Mesenchymal stem cell (in vitro differentiated cells and primary cell): ENCODE measurements at regions not wholly inside any gene's neighbourhood (a gene's known extent, or its start where the extent isn't known, plus 50 kb on each side); places are given as distances from the start of the nearest gene placed in this dataset.

ENCODE experiments used
- DNase-seq: peaks from one replicate; pipeline ENCODE4 v3.0.0-alpha.2; 2013
- H2AFZ ChIP-seq: one replicate; pipeline ENCODE4 v1.6.1; 2013; ENCODE audit warnings: low read depth, mild to moderate bottlenecking, control low read depth, inconsistent platforms, low read length, moderate library complexity
- H2AK5ac ChIP-seq: 2 replicates; pipeline ENCODE4 v1.6.1; 2013; ENCODE audit warnings: low read length, moderate library complexity, mild to moderate bottlenecking, inconsistent platforms; ENCODE audit not compliant: severe bottlenecking
- H2BK120ac ChIP-seq: one replicate; pipeline ENCODE4 v1.6.1; 2013; ENCODE audit warnings: low read depth, mild to moderate bottlenecking, inconsistent platforms, low read length, moderate library complexity
- H2BK12ac ChIP-seq, 2 experiments: one replicate each; pipeline ENCODE4 v1.6.1; 2013; ENCODE audit warnings: inconsistent platforms in 2 of 2, low read length in 2 of 2, mild to moderate bottlenecking in 2 of 2, moderate library complexity in 2 of 2, control low read depth in 1 of 2
- H2BK15ac ChIP-seq: one replicate; pipeline ENCODE4 v1.6.1; 2013; ENCODE audit warnings: mild to moderate bottlenecking, low read depth, inconsistent platforms; ENCODE audit not compliant: poor library complexity, severe bottlenecking
- H2BK5ac ChIP-seq: 2 replicates; pipeline ENCODE4 v1.6.1; 2013; ENCODE audit warnings: low read depth, mild to moderate bottlenecking, low read length, control low read depth, inconsistent platforms; ENCODE audit not compliant: poor library complexity, severe bottlenecking
- H3K14ac ChIP-seq, 2 experiments: one replicate each; pipeline ENCODE4 v1.6.1; 2013; ENCODE audit warnings: inconsistent platforms in 2 of 2, low read length in 2 of 2, control low read depth in 1 of 2, mild to moderate bottlenecking in 1 of 2, moderate library complexity in 1 of 2
- H3K18ac ChIP-seq, 2 experiments: one replicate each; pipeline ENCODE4 v1.6.1; 2013; ENCODE audit warnings: inconsistent platforms in 2 of 2, low read length in 2 of 2, control low read depth in 1 of 2, low read depth in 1 of 2, mild to moderate bottlenecking in 1 of 2
- H3K23ac ChIP-seq, 2 experiments: one replicate each; pipeline ENCODE4 v1.6.1; 2013; ENCODE audit warnings: inconsistent platforms in 2 of 2, low read length in 2 of 2, mild to moderate bottlenecking in 2 of 2, moderate library complexity in 2 of 2, control low read depth in 1 of 2
- H3K27ac ChIP-seq: 2 replicates; pipeline ENCODE4 v1.5.1; 2013; ENCODE audit warnings: mild to moderate bottlenecking, moderate library complexity, low read length, control low read depth, inconsistent platforms; ENCODE audit not compliant: poor library complexity, severe bottlenecking
- H3K27me3 ChIP-seq, 2 experiments: 2 replicates each; pipeline versions ENCODE4 v1.6.1 to v1.7.0; 2013; ENCODE audit warnings: low read length in 2 of 2, mild to moderate bottlenecking in 2 of 2, moderate library complexity in 2 of 2, control low read depth in 1 of 2, inconsistent platforms in 1 of 2; ENCODE audit not compliant: control insufficient read depth in 1 of 2, insufficient read depth in 1 of 2
- H3K36me3 ChIP-seq, 2 experiments: 2 replicates each; pipeline versions ENCODE4 v1.6.1 to v1.7.0; 2013; ENCODE audit warnings: low read length in 2 of 2, control low read depth in 1 of 2, inconsistent platforms in 1 of 2, low read depth in 1 of 2, mild to moderate bottlenecking in 1 of 2; ENCODE audit not compliant: insufficient read depth in 2 of 2, control insufficient read depth in 1 of 2
- H3K4ac ChIP-seq, 2 experiments: one replicate each; pipeline ENCODE4 v1.6.1; 2013; ENCODE audit warnings: inconsistent platforms in 2 of 2, low read length in 2 of 2, mild to moderate bottlenecking in 2 of 2, moderate library complexity in 2 of 2, control low read depth in 1 of 2, low read depth in 1 of 2
- H3K4me1 ChIP-seq: 2 replicates; pipeline ENCODE4 v1.6.1; 2013; ENCODE audit warnings: low read depth, low read length, control low read depth; ENCODE audit not compliant: control insufficient read depth, insufficient read depth
- H3K4me2 ChIP-seq: 2 replicates; pipeline ENCODE4 v1.6.1; 2013; ENCODE audit warnings: low read length, mild to moderate bottlenecking, inconsistent platforms; ENCODE audit not compliant: poor library complexity, severe bottlenecking
- H3K4me3 ChIP-seq, 2 experiments: 2 replicates each; pipeline versions ENCODE4 v1.5.1 to v1.7.0; 2013; ENCODE audit warnings: low read length in 2 of 2, mild to moderate bottlenecking in 2 of 2, control low read depth in 1 of 2, low read depth in 1 of 2; ENCODE audit not compliant: insufficient read depth in 1 of 2
- H3K79me1 ChIP-seq: replicated peaks from 2 replicates; pipeline ENCODE4 v1.6.1; 2013; ENCODE audit warnings: mild to moderate bottlenecking, control low read depth, low read length, inconsistent platforms; ENCODE audit not compliant: poor library complexity, severe bottlenecking
- H3K9ac ChIP-seq: 2 replicates; pipeline ENCODE4 v1.7.0; 2013; ENCODE audit warnings: mild to moderate bottlenecking, low read length, moderate library complexity
- H3K9me3 ChIP-seq: 2 replicates; pipeline ENCODE4 v1.7.0; 2013; ENCODE audit warnings: mild to moderate bottlenecking, low read length; ENCODE audit not compliant: control insufficient read depth
- H4K8ac ChIP-seq: one replicate; pipeline ENCODE4 v1.6.1; 2013; ENCODE audit warnings: inconsistent platforms, mild to moderate bottlenecking, low read length, moderate library complexity
- H4K91ac ChIP-seq: one replicate; pipeline ENCODE4 v1.6.1; 2013; ENCODE audit warnings: mild to moderate bottlenecking, low read length, inconsistent platforms
- WGBS: methylation state at CpG from one replicate; pipeline ENCODE4 v1.1.7; 2013; ENCODE audit warnings: mixed read lengths; 5-methylcytosine and 5-hydroxymethylcytosine counted together

- Histone ChIP-seq H2BK5ac (no peak overlapping the region), H3K18ac (no peak overlapping the region), H2BK120ac (no peak overlapping the region), H3K27me3 (no peaks in the 10 kb centered on the region), H4K91ac (no peak overlapping the region), H2BK15ac (no peak overlapping the region), H3K4me3 (no peak overlapping the region), H4K8ac (no peak overlapping the region), H3K4ac (no peak overlapping the region), H3K14ac (no peak overlapping the region), H3K9ac (no peak overlapping the region), H3K79me1 (no peaks in the 10 kb centered on the region), H2AK5ac (no peak overlapping the region), H3K27ac (no peak overlapping the region), H3K4me2 (no peak overlapping the region), H3K4me1 (no peaks in the 10 kb centered on the region), H2AFZ (no peak overlapping the region), H3K9me3 (peaks cover 21% of the 10 kb centered on the region), H2BK12ac (no peak overlapping the region), H3K36me3 (no peaks in the 10 kb centered on the region), H3K23ac (no peak overlapping the region)
- no peak for DNase-seq
- no CpG with 5 or more reads among the region's 1 CpG for WGBS
Observed at GRCh38 chr4:141933978-141934377, 297.6 kb downstream of the IL15 start.

GRCh38 chr4:141955696-141956095 lies 319.3 kb downstream of the IL15 start:
- Histone ChIP-seq H3K18ac (no peak overlapping the region), H3K27me3 (no peaks in the 10 kb centered on the region), H3K4me1 (no peaks in the 10 kb centered on the region), H2BK15ac (no peak overlapping the region), H3K9me3 (no peaks in the 10 kb centered on the region), H2BK120ac (no peak overlapping the region), H3K14ac (no peak overlapping the region), H3K4ac (no peak overlapping the region), H2BK5ac (no peak overlapping the region), H3K79me1 (no peaks in the 10 kb centered on the region), H4K91ac (no peak overlapping the region), H2AK5ac (no peak overlapping the region), H3K4me3 (no peak overlapping the region), H4K8ac (no peak overlapping the region), H3K27ac (no peak overlapping the region), H3K36me3 (no peaks in the 10 kb centered on the region), H2BK12ac (no peak overlapping the region), H3K9ac (no peak overlapping the region), H3K23ac (no peak overlapping the region), H3K4me2 (no peak overlapping the region), H2AFZ (no peak overlapping the region)
- DNase-seq = no peak
- WGBS = 85% methylated on average over 1 of the region's 2 CpGs

- DNase-seq = no peak
- Histone ChIP-seq H3K23ac (no peak overlapping the region), H2AK5ac (no peak overlapping the region), H3K36me3 (no peaks in the 10 kb centered on the region), H4K8ac (no peak overlapping the region), H2BK12ac (no peak overlapping the region), H3K4me1 (no peaks in the 10 kb centered on the region), H4K91ac (no peak overlapping the region), H2BK5ac (no peak overlapping the region), H2BK120ac (no peak overlapping the region), H2AFZ (no peak overlapping the region), H2BK15ac (no peak overlapping the region), H3K27ac (no peak overlapping the region), H3K9ac (no peak overlapping the region), H3K18ac (no peak overlapping the region), H3K79me1 (no peaks in the 10 kb centered on the region), H3K4me2 (no peak overlapping the region), H3K9me3 (no peaks in the 10 kb centered on the region), H3K4me3 (no peak overlapping the region), H3K4ac (no peak overlapping the region), H3K27me3 (no peaks in the 10 kb centered on the region), H3K14ac (no peak overlapping the region)
- WGBS = no CpG with 5 or more reads among the region's 4 CpGs
Observed at GRCh38 chr4:141957416-141957815, 321.0 kb downstream of the IL15 start.

GRCh38 chr4:141962486-141962885 lies 326.1 kb downstream of the IL15 start:
- Histone ChIP-seq H3K9ac (no peak overlapping the region), H3K36me3 (no peaks in the 10 kb centered on the region), H3K4me2 (no peak overlapping the region), H3K79me1 (no peaks in the 10 kb centered on the region), H4K91ac (no peak overlapping the region), H2BK120ac (no peak overlapping the region), H3K23ac (no peak overlapping the region), H3K18ac (no peak overlapping the region), H4K8ac (no peak overlapping the region), H3K4me1 (no peaks in the 10 kb centered on the region), H3K14ac (no peak overlapping the region), H2BK12ac (no peak overlapping the region), H3K4me3 (no peak overlapping the region), H2AFZ (no peak overlapping the region), H2BK5ac (no peak overlapping the region), H3K4ac (no peak overlapping the region), H3K9me3 (peaks cover 11% of the 10 kb centered on the region), H3K27ac (no peak overlapping the region), H2BK15ac (no peak overlapping the region), H3K27me3 (no peaks in the 10 kb centered on the region), H2AK5ac (no peak overlapping the region)
- WGBS = 80% methylated on average over 1 of the region's 1 CpG
- no peak for DNase-seq
